Gastrocnemius medialis (tissue), 4 donors: ENCODE measurements at regions not wholly inside any gene's neighbourhood (a gene's known extent, or its start where the extent isn't known, plus 50 kb on each side); places are given as distances from the start of the nearest gene placed in this dataset.

Experiments used
- POLR2A ChIP-seq, 2 donors: fragments of 450-650 bp; IDR thresholded peaks; one replicate each; pipeline ENCODE4 v1.6.1; 2017; ENCODE audit warnings: antibody characterized with exemption in 2 of 2, mild to moderate bottlenecking in 2 of 2, moderate library complexity in 2 of 2
- TF ChIP-seq, protein P1 (sequence below), 5 experiments: fragments of 450-650 bp in 3 of 5; fragments of 200-600 bp in 2 of 5; sonication (generic) in 2 of 5; IDR thresholded peaks in 4 of 5; conservative IDR thresholded peaks in 1 of 5; 1 replicate in 4 of 5; 2 replicates in 1 of 5; pipeline ENCODE4 v1.5.1; 2016 to 2019; ENCODE audit warnings: antibody characterized with exemption in 5 of 5, mild to moderate bottlenecking in 3 of 5, moderate library complexity in 3 of 5

DNA sequence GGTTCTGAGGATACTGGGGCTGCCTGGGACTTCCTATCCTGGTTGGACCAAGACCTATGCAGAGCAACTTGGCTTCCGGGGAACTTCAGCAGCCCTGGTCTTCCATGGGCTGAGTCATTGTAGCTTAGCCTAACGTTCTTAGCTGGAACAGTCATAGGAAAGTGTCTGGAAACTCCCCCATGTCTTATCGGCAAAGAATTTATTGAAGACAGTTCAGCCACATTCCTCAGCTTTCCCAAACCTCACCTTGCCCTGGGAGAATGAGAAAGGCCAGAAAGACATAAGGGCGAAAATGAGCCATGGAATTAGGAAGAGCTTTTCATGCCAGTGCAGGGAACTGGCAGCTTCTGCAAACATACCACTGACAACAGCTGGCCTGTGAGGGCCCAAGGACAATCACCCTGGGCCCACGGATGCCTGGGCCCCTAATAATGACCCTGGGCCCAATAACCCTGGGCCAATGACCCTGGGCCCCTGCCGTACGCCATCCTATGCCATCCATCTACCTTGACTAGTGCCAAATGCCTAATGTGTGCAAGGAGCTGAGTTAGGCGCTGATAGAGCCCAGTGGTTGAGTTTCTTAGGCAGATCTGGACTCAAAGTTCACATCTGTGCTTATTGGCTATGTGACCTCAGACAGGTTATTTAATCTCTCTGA is 114.4 kb upstream of the GADD45A start:
- TF ChIP-seq, protein P1, sequence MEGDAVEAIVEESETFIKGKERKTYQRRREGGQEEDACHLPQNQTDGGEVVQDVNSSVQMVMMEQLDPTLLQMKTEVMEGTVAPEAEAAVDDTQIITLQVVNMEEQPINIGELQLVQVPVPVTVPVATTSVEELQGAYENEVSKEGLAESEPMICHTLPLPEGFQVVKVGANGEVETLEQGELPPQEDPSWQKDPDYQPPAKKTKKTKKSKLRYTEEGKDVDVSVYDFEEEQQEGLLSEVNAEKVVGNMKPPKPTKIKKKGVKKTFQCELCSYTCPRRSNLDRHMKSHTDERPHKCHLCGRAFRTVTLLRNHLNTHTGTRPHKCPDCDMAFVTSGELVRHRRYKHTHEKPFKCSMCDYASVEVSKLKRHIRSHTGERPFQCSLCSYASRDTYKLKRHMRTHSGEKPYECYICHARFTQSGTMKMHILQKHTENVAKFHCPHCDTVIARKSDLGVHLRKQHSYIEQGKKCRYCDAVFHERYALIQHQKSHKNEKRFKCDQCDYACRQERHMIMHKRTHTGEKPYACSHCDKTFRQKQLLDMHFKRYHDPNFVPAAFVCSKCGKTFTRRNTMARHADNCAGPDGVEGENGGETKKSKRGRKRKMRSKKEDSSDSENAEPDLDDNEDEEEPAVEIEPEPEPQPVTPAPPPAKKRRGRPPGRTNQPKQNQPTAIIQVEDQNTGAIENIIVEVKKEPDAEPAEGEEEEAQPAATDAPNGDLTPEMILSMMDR (IDR thresholded peaks at IDR 0.05 in 4 of 5, conservative IDR thresholded peaks at IDR 0.05 in 1 of 5): no peak
- TF ChIP-seq POLR2A (IDR thresholded peaks at IDR 0.05): no peak
